T-helper 2 cell (primary cell): ENCODE measurements at regions not wholly inside any gene's neighbourhood (a gene's known extent, or its start where the extent isn't known, plus 50 kb on each side); places are given as distances from the start of the nearest gene placed in this dataset.
A peak's percentile ranks its signal among the peaks of the same experiment; 100 is the strongest.
"Not testable (repeated sequence)": the region's sequence is repeated elsewhere in the genome, so short reads cannot be mapped to it uniquely, and the experiment has no call there.

Experiments
- DNase-seq, 5 experiments: peaks; one replicate each; pipeline versions ENCODE4 v3.0.0 to v3.0.0-alpha.2; 2012 to 2022

DNA sequence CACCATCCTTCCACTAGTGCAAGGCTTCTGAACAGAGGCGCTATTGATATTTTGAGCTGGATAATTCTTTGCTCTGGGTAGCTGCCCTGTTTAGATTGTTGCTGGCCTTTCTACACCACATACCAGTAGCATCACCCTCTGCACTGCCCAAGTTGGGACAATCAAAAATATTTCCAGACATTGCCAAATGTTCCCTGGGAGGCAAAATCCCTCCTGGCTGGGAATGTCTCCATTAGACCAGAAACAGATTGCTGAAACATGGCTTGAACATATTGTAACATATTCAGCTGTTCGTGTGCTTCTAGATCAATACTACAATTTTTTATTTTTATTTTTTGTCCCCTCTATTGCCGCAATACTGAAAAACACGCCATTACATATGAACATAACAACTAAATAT lies 174.6 kb downstream of the ABCA8 start:
- no peak for DNase-seq

- no peak for DNase-seq
Measured at GRCh38 chr17:68778726-68779125, 176.5 kb downstream of the ABCA8 start.

DNA sequence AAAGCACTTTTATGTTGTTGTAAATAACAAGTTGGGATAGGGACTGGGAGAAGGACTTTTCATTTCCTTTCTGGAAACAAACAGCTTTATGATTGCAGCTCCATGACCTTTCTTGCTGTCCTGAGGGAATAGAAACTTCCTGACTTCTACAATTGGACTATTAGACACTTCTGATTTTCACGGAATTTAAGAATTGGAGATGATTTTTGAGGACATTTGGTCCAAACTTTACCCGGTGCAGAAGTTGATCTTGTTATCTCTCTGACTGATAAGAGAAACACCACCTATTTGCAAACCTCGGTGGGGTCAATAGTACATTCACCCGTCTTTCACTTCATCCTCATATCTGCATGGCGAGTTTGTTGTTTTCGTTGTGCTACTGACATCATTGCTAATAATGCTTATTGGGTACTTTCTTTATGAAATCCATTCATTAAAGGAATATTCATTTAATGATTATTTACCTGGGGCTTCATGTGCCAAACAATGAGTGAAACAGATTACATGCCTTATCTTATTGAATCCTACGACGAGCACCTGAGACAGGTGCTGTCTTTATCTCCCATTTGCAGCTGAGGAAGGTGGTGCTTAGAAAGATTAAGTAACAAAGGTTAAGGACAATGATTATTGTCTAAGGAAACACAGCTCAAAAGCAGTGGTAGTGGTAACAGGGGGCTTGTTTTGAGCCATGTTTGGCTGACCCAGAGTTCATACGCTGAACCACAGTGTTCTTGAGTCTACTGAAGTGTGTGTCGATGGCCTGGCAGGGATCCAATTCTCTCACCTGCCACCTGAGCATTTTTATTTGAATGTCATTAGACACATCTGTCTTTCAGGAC lies 176.9 kb upstream of the FAM20A start:
- no peak for DNase-seq

DNA sequence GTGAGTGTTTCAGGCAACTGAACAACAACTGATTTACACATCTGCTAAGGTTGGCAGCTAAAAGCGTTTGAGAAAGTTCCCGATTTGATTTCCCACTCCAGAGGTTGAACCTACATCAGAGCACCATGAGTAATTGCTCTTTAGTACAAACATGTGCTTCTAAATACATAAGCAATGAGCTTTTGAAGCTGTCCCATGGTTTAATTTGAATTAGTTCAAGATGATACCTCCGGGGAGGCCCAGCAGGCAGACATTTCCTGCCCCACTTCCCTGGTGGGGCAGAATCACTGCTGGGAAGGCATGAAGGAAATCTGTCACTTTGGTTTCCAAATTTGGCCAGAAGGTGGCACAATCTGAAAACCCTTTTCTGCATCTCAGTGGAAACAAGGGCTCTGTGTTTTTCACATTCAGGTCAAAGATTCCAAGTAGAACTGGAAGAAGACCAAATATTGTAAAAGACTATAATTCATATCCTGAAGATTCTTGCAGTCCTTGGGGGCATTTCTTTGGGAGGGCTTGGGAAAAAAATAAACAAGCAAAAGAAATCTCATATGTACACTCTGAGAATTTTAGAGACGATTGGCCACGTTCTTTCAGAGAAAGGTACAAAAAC lies 176.2 kb upstream of the FAM20A start:
- DNase-seq: peak in 1 of 5 experiments; percentile 13

GRCh38 chr17:68776451-68776850 lies 175.3 kb upstream of the FAM20A start:
- DNase-seq: no peak

DNA sequence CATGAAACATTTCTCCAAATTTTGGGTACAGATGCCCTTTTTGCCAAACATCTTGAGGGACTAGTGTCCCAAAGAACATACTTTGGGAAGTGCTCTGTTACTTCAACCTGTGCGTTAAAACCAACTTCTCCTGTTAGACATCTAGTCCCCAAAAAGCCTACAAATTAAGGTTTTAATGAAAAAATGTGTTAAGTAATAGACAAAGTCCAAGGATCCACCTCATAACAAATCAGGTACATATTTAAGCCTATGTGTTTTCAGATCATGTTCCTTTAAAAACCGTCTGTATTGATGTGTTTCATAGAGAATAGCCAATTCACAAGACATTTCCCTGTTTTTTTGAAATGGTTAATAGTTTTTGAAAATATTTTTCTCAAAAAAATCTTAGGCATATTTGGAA lies 174.8 kb upstream of the FAM20A start:
- no peak for DNase-seq

DNA sequence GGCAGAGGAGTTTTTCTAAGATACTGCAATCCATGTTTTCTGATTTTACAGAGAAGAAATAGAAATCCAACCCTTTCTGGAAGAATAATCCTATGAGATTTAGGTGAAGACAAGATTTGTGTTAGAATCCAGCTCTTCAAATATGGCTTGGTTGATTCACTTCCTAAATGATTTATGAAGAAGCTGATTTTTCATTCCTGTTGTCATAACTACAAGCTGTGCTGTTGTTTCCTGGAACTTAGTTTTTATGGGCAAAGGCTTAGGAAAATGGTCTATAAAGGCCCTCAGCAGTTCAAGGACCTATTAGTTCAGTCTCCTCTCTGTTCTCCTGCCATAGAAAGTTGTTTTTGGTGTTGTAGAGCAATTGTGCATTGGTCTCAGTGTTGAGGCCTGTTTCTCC lies 174.2 kb upstream of the FAM20A start:
- DNase-seq: no peak

- DNase-seq: peak in 1 of 5 experiments; percentile 43
Measured at GRCh38 chr17:68771867-68772515, 170.8 kb upstream of the FAM20A start.

DNA sequence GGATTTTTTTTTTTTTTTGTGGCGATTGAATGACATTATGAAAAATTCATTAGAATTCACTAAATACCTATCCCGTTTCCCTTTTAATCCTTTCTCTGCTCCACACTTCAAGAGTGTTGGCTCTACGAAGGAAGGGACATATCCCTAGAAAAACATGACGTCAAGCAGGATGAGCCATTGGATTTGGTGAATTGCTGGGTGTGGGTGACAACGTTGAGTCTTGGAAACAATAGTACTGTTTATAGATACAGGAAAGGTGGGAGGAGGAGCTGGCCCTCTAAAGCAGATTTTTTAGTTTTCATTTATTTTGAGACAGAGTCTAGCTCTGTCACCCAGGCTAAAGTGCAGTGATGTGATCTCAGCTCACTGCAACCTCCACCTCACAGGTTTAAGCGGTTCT lies 167.6 kb upstream of the FAM20A start:
- no peak for DNase-seq

DNA sequence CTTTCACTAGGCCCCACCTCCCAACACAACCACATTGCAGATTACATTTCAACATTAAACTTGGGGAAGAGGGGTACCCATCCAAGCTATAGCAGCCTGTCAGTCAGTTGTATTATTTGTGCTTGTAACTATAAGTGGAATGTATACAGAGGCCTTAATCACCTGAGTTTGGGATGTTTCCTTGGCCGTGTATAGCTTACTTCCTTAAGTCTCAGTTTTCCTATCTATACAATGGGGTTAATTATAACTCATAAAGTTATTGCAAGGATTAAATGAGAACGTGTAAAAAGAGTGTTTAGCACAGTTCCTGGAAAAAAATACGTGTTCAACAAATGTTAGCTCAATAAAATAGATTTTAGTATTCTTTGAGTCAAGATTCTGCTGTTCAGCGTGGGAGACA lies 165.5 kb upstream of the FAM20A start:
- DNase-seq: no peak

GRCh38 chr17:68763562-68763961 lies 162.4 kb upstream of the FAM20A start:
- no peak for DNase-seq

- no peak for DNase-seq
Measured at GRCh38 chr17:68762911-68763310, 161.7 kb upstream of the FAM20A start.

DNA sequence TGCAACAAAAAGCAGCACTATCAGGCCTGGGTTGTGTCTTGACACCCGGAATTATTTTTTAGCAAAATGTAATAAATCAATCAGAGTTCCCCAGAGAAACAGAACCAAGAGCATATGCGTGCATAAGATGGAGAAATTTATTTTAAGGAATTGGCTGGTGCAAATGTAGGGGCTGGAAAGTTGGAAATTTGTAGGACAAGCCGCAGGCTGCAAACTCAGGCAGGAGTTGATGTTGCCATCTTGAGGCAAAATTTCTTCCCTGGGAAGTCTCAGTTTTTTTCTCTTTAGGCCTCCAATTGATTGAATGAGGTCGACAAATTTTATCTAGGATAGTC lies 158.9 kb upstream of the FAM20A start:
- DNase-seq: no peak

DNA sequence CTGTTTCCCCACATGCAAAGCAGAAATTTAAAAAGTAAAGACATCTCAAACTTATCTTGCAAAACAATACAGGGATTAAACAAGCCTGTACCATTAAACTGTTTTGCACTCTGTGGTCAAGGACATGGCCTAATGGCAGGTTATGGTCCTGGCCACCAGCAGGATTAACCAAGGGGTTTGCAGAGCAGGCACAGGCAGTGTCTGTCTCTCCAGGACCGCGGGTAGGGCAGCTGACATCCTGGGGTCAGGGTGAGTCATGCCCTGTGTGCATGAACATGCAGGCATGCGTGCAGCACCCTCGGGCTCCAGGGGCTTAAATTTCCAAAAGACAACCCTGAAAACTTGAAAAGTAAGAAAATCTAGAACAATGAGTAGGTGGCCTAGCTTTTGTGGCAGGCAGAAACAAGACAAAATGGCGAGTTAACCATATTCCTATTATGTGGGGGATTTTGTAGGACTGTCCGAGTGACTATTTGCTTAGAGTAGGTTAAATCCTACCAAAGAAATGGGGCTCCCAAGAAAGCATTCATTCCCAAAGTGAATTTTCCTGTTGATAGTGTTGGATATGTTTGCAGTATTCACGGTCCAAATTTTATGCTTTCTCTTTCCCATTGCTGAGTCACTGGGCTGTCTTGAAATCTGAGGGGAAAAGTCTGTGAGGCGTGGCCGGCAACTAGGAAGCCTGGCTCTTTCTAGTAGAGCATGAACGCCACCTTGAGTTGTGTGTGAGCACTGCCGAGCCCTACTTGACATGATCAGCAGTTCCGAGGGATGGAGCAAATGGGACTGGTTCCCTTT lies 158.4 kb upstream of the FAM20A start:
- DNase-seq: peak in 2 of 5 experiments; percentile 2 to 45

GRCh38 chr17:68759002-68759342 lies 157.8 kb upstream of the FAM20A start:
- DNase-seq: no peak

GRCh38 chr17:68757866-68758757 lies 156.9 kb upstream of the FAM20A start:
- DNase-seq: not testable (repeated sequence)

- no peak for DNase-seq
Measured at GRCh38 chr17:68753985-68754769, 153.0 kb upstream of the FAM20A start.

DNA sequence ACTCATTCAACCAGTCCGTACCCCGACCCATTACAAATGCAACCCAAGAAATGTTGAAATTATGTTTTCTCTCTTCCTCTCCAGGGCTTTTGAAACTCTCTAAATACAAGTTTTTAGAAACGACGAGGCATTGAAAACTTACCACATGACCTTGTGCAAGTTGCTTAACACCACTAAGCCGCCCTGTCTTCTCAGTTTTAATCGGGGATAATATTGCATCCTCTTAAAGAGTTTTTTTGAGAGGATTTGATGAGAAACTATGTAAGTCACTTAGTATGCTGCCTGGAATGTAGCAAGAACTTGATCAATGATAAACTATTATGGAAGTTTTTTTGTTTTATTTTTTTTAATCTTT lies 149.0 kb upstream of the FAM20A start:
- no peak for DNase-seq

DNA sequence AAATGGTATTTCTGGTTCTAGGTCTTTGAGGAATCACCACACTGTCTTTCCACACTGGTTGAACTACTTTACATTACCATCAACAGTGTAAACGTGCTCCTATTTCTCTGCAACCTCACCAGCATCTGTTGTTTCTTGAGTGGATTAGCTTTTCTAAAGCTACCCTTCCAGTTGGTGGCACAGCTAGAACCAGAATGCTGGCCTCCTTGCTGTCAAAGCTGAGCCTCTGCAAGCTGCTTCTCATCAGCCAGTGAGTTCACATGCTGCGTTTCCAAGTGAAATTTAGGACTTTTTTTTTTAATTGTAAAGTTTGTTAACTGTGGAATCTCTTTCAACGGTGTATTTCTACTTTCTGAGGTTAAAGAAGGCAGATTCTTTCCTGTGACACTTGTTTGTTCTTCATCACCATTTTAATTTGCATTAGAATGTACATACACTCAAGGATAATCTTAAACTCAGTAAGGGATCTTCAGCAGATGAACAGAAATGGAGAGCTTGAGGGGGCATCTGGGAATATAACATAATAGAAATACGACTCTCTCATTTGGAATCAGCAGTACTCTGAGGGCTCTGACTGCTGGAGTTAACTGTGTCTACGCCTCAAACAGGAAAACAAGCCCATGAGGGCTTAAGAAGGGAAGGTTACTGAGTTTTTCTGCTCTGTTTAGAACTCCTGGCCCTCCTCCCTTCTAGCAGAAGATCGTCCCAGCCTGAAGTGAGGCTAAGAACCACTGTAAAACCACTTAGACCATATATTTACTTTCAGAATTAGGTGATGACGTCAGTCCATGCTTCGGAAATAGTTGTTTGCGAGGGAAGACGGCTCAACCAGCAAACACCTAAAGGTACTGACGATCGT lies 148.4 kb upstream of the FAM20A start:
- DNase-seq: no peak

GRCh38 chr17:68748381-68748780 lies 147.2 kb upstream of the FAM20A start:
- DNase-seq: no peak
